PC-3 (cell line): ENCODE measurements at regions not wholly inside any gene's neighbourhood (a gene's known extent, or its start where the extent isn't known, plus 50 kb on each side); places are given as distances from the start of the nearest gene placed in this dataset.

Experiments used
- ATAC-seq: fragments of 200-7000 bp; cut with Tn5 transposase; 2 replicates; pipeline ENCODE4 v1.9.1; 2020; ENCODE audit warnings: mild to moderate bottlenecking, moderate library complexity
- BruUV-seq: library from RNA; stranded (reverse); fragments of 400-500 nt; replicated peaks from 2 replicates; lab custom pipeline; 2021; lab: Mats Ljungman, UMichigan
- CTCF ChIA-PET: fragments of 300-600 bp; sonication (Branson Sonifier 250); formaldehyde crosslinking; loops from one replicate; lab custom pipeline; 2022; ENCODE audit warnings: antibody characterized with exemption; lab: Charles Lee
- POLR2A ChIA-PET: fragments of 300-600 bp; sonication (Branson Sonifier 250); formaldehyde crosslinking; loops from one replicate; lab custom pipeline; 2022; ENCODE audit warnings: antibody characterized with exemption; ENCODE audit not compliant: unreplicated experiment; lab: Charles Lee
- DNase-seq: peaks from one replicate; pipeline ENCODE4 v3.0.0-alpha.2; 2015
- H2AFZ ChIP-seq: fragments of 300-600 bp; sonication (generic); 2 replicates; pipeline ENCODE4 v1.6.0; 2016; ENCODE audit warnings: antibody characterized with exemption, low read length
- H3F3A ChIP-seq: fragments of 300-600 bp; sonication (generic); one replicate; pipeline ENCODE4 v1.6.0; 2017; ENCODE audit warnings: antibody characterized with exemption, low read length, control low read depth, mild to moderate bottlenecking; ENCODE audit not compliant: unreplicated experiment
- H3K27ac ChIP-seq: fragments of 300-600 bp; sonication (generic); 2 replicates; pipeline ENCODE4 v1.5.1; 2016; ENCODE audit warnings: mild to moderate bottlenecking, low read length
- H3K27me3 ChIP-seq: fragments of 300-600 bp; sonication (generic); 2 replicates; pipeline ENCODE4 v1.6.1; 2016; ENCODE audit warnings: low read length, mixed read lengths
- H3K36me3 ChIP-seq: fragments of 300-600 bp; sonication (generic); 2 replicates; pipeline ENCODE4 v1.6.1; 2016; ENCODE audit warnings: low read depth, mixed run types, low read length, mixed read lengths
- H3K4me1 ChIP-seq: fragments of 300-600 bp; sonication (generic); 2 replicates; pipeline ENCODE4 v1.5.1; 2016; ENCODE audit warnings: low read length; ENCODE audit not compliant: insufficient read depth
- H3K4me2 ChIP-seq: fragments of 300-600 bp; sonication (generic); 2 replicates; pipeline ENCODE4 v1.6.0; 2016; ENCODE audit warnings: low read length
- H3K4me3 ChIP-seq: fragments of 300-600 bp; sonication (generic); 2 replicates; pipeline ENCODE4 v1.5.1; 2016; ENCODE audit warnings: mild to moderate bottlenecking, low read length, mixed read lengths
- H3K79me2 ChIP-seq: fragments of 300-600 bp; sonication (generic); 2 replicates; pipeline ENCODE4 v1.6.1; 2017; ENCODE audit warnings: low read length, mixed read lengths
- H3K9ac ChIP-seq: fragments of 300-600 bp; sonication (generic); 2 replicates; pipeline ENCODE4 v1.6.0; 2016; ENCODE audit warnings: mild to moderate bottlenecking, low read length
- H3K9me2 ChIP-seq: fragments of 300-600 bp; sonication (generic); replicated peaks from 2 replicates; pipeline ENCODE4 v1.6.1; 2016; ENCODE audit warnings: mixed run types, low read length, mixed read lengths
- H3K9me3 ChIP-seq: fragments of 300-600 bp; sonication (generic); 2 replicates; pipeline ENCODE4 v1.6.1; 2016; ENCODE audit warnings: low read length, mixed read lengths
- H4K20me1 ChIP-seq: fragments of 300-600 bp; sonication (generic); 2 replicates; pipeline ENCODE4 v1.6.1; 2016; ENCODE audit warnings: low read length, mixed read lengths
- CTCF ChIP-seq: fragments of 300-600 bp; sonication (generic); conservative IDR thresholded peaks from 2 replicates; pipeline ENCODE4 v1.5.1; 2017; ENCODE audit warnings: antibody characterized with exemption, low read depth, mild to moderate bottlenecking, low read length
- EZH2 ChIP-seq: fragments of 300-600 bp; sonication (generic); IDR thresholded peaks from one replicate; pipeline ENCODE4 v1.6.1; 2017; ENCODE audit warnings: antibody characterized with exemption, mild to moderate bottlenecking, low read length; ENCODE audit not compliant: unreplicated experiment
- EZH2phosphoT487 ChIP-seq: fragments of 300-600 bp; sonication (generic); IDR thresholded peaks from 2 replicates; pipeline ENCODE4 v1.6.1; 2018; ENCODE audit warnings: mild to moderate bottlenecking, antibody characterized with exemption, low read length, borderline replicate concordance
- intact Hi-C: fragments of 100-400 bp; cut with micrococcal nuclease; formaldehyde crosslinking; loops from 2 replicates; pipeline ENCODE4 v1.9.0; 2023

- H3K27ac ChIP-seq = no peak overlapping the region
- peaks cover 45% of the 10 kb centered on the region for H3K4me1 ChIP-seq
- no peak overlapping the region for H3K4me2 ChIP-seq
- no peak overlapping the region for H3K4me3 ChIP-seq
- H3K36me3 ChIP-seq = no peaks in the 10 kb centered on the region
- H3K9me2 ChIP-seq = no peaks in the 10 kb centered on the region
- ChIA-PET CTCF (no interaction called here), POLR2A (no interaction called here)
- H4K20me1 ChIP-seq = no peaks in the 10 kb centered on the region
- ATAC-seq (no peak), DNase-seq (no peak)
- H3K79me2 ChIP-seq = no peaks in the 10 kb centered on the region
- no peak for TF ChIP-seq EZH2phosphoT487
- TF ChIP-seq EZH2 = no peak
- no peak for TF ChIP-seq CTCF
- no peak overlapping the region for H2AFZ ChIP-seq
- H3F3A ChIP-seq = peaks cover 17% of the 10 kb centered on the region
- no peak overlapping the region for H3K9ac ChIP-seq
- H3K27me3 ChIP-seq = no peaks in the 10 kb centered on the region
- BruUV-seq = no TSS peak
- intact Hi-C loops = no loop called here
- H3K9me3 ChIP-seq = no peaks in the 10 kb centered on the region
These were observed 184.4 kb upstream of the PALMD start for GRCh38 chr1:99461499-99461898.

GRCh38 chr1:99464738-99465137, 181.2 kb upstream of the PALMD start:
- Histone ChIP-seq H3K4me2 (peak overlapping the region; percentile 41; the same call in 1 of the 2 replicates), H3K79me2 (no peaks in the 10 kb centered on the region), H3K4me3 (no peak overlapping the region), H3K36me3 (no peaks in the 10 kb centered on the region), H2AFZ (peak overlapping the region; percentile 23; the same call in 1 of the 2 replicates), H3K27me3 (no peaks in the 10 kb centered on the region), H3F3A (no peaks in the 10 kb centered on the region), H3K9me2 (no peaks in the 10 kb centered on the region), H3K27ac (peak overlapping the region; percentile 80), H3K9ac (peak overlapping the region; percentile 34; the same call in 1 of the 2 replicates), H4K20me1 (no peaks in the 10 kb centered on the region), H3K9me3 (no peaks in the 10 kb centered on the region), H3K4me1 (peaks cover 16% of the 10 kb centered on the region)
- intact Hi-C loops = no loop called here
- ChIA-PET POLR2A (no interaction called here), CTCF (no interaction called here)
- DNase-seq (no peak), ATAC-seq (no peak)
- BruUV-seq = no TSS peak
- TF ChIP-seq EZH2 = no peak

GRCh38 chr1:99465176-99465900, 180.6 kb upstream of the PALMD start:
- Histone ChIP-seq H3K27me3 (no peaks in the 10 kb centered on the region), H3K9me3 (no peaks in the 10 kb centered on the region), H3F3A (no peaks in the 10 kb centered on the region), H3K4me1 (peaks cover 16% of the 10 kb centered on the region), H3K4me3 (no peak overlapping the region), H3K9ac (peak overlapping the region; percentile 34; the same call in 1 of the 2 replicates), H3K4me2 (peak overlapping the region; percentile 41), H3K9me2 (no peaks in the 10 kb centered on the region), H2AFZ (peak overlapping the region; percentile 23; the same call in 1 of the 2 replicates), H3K79me2 (no peaks in the 10 kb centered on the region), H4K20me1 (no peaks in the 10 kb centered on the region), H3K36me3 (no peaks in the 10 kb centered on the region), H3K27ac (peak overlapping the region; percentile 80)
- no TSS peak for BruUV-seq
- intact Hi-C loops = no loop called here
- DNase-seq (peak; percentile 70), ATAC-seq (peak; percentile 85)
- CTCF ChIA-PET = no interaction called here
- no peak for TF ChIP-seq EZH2
- no peak for TF ChIP-seq CTCF
- TF ChIP-seq EZH2phosphoT487 = no peak
- POLR2A ChIA-PET = no interaction called here
